Activated T-cell treated with anti-CD3 and anti-CD28 coated beads, Interleukin-2, amount 50 U/mL, for 24 hours (primary cell): ENCODE measurements at regions not wholly inside any gene's neighbourhood (a gene's known extent, or its start where the extent isn't known, plus 50 kb on each side); places are given as distances from the start of the nearest gene placed in this dataset.

Experiments
- DNase-seq: peaks from one replicate; pipeline ENCODE4 v3.0.0-alpha.2; 2020
- H3K27ac Mint-ChIP-seq: 2 replicates; pipeline ENCODE4 v1.8.0; 2020; ENCODE audit warnings: mild to moderate bottlenecking, mixed read lengths
- H3K27me3 Mint-ChIP-seq: 2 replicates; pipeline ENCODE4 v1.8.0; 2020; ENCODE audit warnings: mixed read lengths
- H3K36me3 Mint-ChIP-seq: 2 replicates; pipeline ENCODE4 v1.8.0; 2020; ENCODE audit warnings: low read depth, mixed read lengths
- H3K4me1 Mint-ChIP-seq: 2 replicates; pipeline ENCODE4 v1.8.0; 2020; ENCODE audit warnings: low read depth, mixed read lengths
- H3K4me3 Mint-ChIP-seq: 2 replicates; pipeline ENCODE4 v1.8.0; 2020; ENCODE audit warnings: mild to moderate bottlenecking, moderate library complexity, mixed read lengths
- H3K9me3 Mint-ChIP-seq: 2 replicates; pipeline ENCODE4 v1.8.0; 2020; ENCODE audit warnings: mixed read lengths

- Mint-ChIP-seq H3K4me3 (no peak overlapping the region), H3K36me3 (no peaks in the 10 kb centered on the region), H3K4me1 (no peaks in the 10 kb centered on the region), H3K27ac (no peak overlapping the region), H3K27me3 (no peaks in the 10 kb centered on the region), H3K9me3 (peaks cover 50% of the 10 kb centered on the region)
- DNase-seq: no peak
These were observed 121.5 kb upstream of the ZNF716 start for GRCh38 chr7:57328457-57328856.

- H3K4me3 Mint-ChIP-seq: no peak overlapping the region
- DNase-seq: no peak
- H3K27ac Mint-ChIP-seq: no peak overlapping the region
- no peaks in the 10 kb centered on the region for H3K36me3 Mint-ChIP-seq
- H3K4me1 Mint-ChIP-seq: no peaks in the 10 kb centered on the region
- peaks cover 50% of the 10 kb centered on the region for H3K9me3 Mint-ChIP-seq
- H3K27me3 Mint-ChIP-seq: no peaks in the 10 kb centered on the region
These were observed 121.0 kb upstream of the ZNF716 start for GRCh38 chr7:57328963-57329362.

- Mint-ChIP-seq H3K9me3 (peaks cover 44% of the 10 kb centered on the region), H3K27ac (no peak overlapping the region), H3K4me3 (no peak overlapping the region), H3K4me1 (no peaks in the 10 kb centered on the region), H3K27me3 (no peaks in the 10 kb centered on the region), H3K36me3 (no peaks in the 10 kb centered on the region)
- DNase-seq: no peak
These were observed 110.6 kb upstream of the ZNF716 start for GRCh38 chr7:57339198-57339944.

GRCh38 chr7:57342954-57343353 lies 107.0 kb upstream of the ZNF716 start:
- Mint-ChIP-seq H3K27ac (no peak overlapping the region), H3K9me3 (peaks cover 46% of the 10 kb centered on the region), H3K4me1 (no peaks in the 10 kb centered on the region), H3K4me3 (no peak overlapping the region), H3K36me3 (no peaks in the 10 kb centered on the region), H3K27me3 (no peaks in the 10 kb centered on the region)
- no peak for DNase-seq

GRCh38 chr7:57343901-57344622 lies 105.9 kb upstream of the ZNF716 start:
- Mint-ChIP-seq H3K27ac (no peak overlapping the region), H3K4me3 (no peak overlapping the region), H3K9me3 (peaks cover 39% of the 10 kb centered on the region), H3K27me3 (no peaks in the 10 kb centered on the region), H3K4me1 (no peaks in the 10 kb centered on the region), H3K36me3 (no peaks in the 10 kb centered on the region)
- DNase-seq: no peak

GRCh38 chr7:57344957-57345356 lies 105.0 kb upstream of the ZNF716 start:
- Mint-ChIP-seq H3K9me3 (peaks cover 43% of the 10 kb centered on the region), H3K27ac (no peak overlapping the region), H3K4me1 (no peaks in the 10 kb centered on the region), H3K27me3 (no peaks in the 10 kb centered on the region), H3K36me3 (no peaks in the 10 kb centered on the region), H3K4me3 (no peak overlapping the region)
- DNase-seq: no peak

GRCh38 chr7:57348646-57349269 lies 101.2 kb upstream of the ZNF716 start:
- Mint-ChIP-seq H3K36me3 (no peaks in the 10 kb centered on the region), H3K9me3 (peaks cover 28% of the 10 kb centered on the region), H3K4me3 (no peak overlapping the region), H3K4me1 (no peaks in the 10 kb centered on the region), H3K27ac (no peak overlapping the region), H3K27me3 (no peaks in the 10 kb centered on the region)
- no peak for DNase-seq

- no peaks in the 10 kb centered on the region for H3K27me3 Mint-ChIP-seq
- H3K4me3 Mint-ChIP-seq: no peak overlapping the region
- H3K36me3 Mint-ChIP-seq: no peaks in the 10 kb centered on the region
- H3K4me1 Mint-ChIP-seq: no peaks in the 10 kb centered on the region
- H3K27ac Mint-ChIP-seq: no peak overlapping the region
- peaks cover 37% of the 10 kb centered on the region for H3K9me3 Mint-ChIP-seq
- DNase-seq: no peak
These were observed 95.8 kb upstream of the ZNF716 start for GRCh38 chr7:57354195-57354594.

GRCh38 chr7:57354679-57355338 lies 95.2 kb upstream of the ZNF716 start:
- Mint-ChIP-seq H3K27me3 (no peaks in the 10 kb centered on the region), H3K4me3 (no peak overlapping the region), H3K9me3 (peaks cover 38% of the 10 kb centered on the region), H3K27ac (no peak overlapping the region), H3K36me3 (no peaks in the 10 kb centered on the region), H3K4me1 (no peaks in the 10 kb centered on the region)
- DNase-seq: no peak

GRCh38 chr7:57361406-57361805 lies 88.6 kb upstream of the ZNF716 start:
- peaks cover 39% of the 10 kb centered on the region for H3K9me3 Mint-ChIP-seq
- no peak for DNase-seq
- no peaks in the 10 kb centered on the region for H3K27me3 Mint-ChIP-seq
- H3K4me3 Mint-ChIP-seq: no peak overlapping the region
- H3K4me1 Mint-ChIP-seq: no peaks in the 10 kb centered on the region
- no peak overlapping the region for H3K27ac Mint-ChIP-seq
- H3K36me3 Mint-ChIP-seq: no peaks in the 10 kb centered on the region

- no peak overlapping the region for H3K4me3 Mint-ChIP-seq
- no peaks in the 10 kb centered on the region for H3K36me3 Mint-ChIP-seq
- peaks cover 46% of the 10 kb centered on the region for H3K9me3 Mint-ChIP-seq
- no peak overlapping the region for H3K27ac Mint-ChIP-seq
- no peaks in the 10 kb centered on the region for H3K27me3 Mint-ChIP-seq
- no peak for DNase-seq
- no peaks in the 10 kb centered on the region for H3K4me1 Mint-ChIP-seq
These were observed 87.1 kb upstream of the ZNF716 start for GRCh38 chr7:57362868-57363267.

- Mint-ChIP-seq H3K4me3 (no peak overlapping the region), H3K27me3 (no peaks in the 10 kb centered on the region), H3K4me1 (no peaks in the 10 kb centered on the region), H3K27ac (no peak overlapping the region), H3K9me3 (peaks cover 47% of the 10 kb centered on the region), H3K36me3 (no peaks in the 10 kb centered on the region)
- no peak for DNase-seq
These were observed 86.7 kb upstream of the ZNF716 start for GRCh38 chr7:57363321-57363720.

- Mint-ChIP-seq H3K4me3 (no peak overlapping the region), H3K36me3 (no peaks in the 10 kb centered on the region), H3K9me3 (peaks cover 41% of the 10 kb centered on the region), H3K4me1 (no peaks in the 10 kb centered on the region), H3K27me3 (no peaks in the 10 kb centered on the region), H3K27ac (no peak overlapping the region)
- no peak for DNase-seq
These were observed 84.9 kb upstream of the ZNF716 start for GRCh38 chr7:57364933-57365710.

GRCh38 chr7:57367171-57367570 lies 82.8 kb upstream of the ZNF716 start:
- Mint-ChIP-seq H3K4me1 (no peaks in the 10 kb centered on the region), H3K27me3 (no peaks in the 10 kb centered on the region), H3K4me3 (no peak overlapping the region), H3K9me3 (peaks cover 44% of the 10 kb centered on the region), H3K36me3 (no peaks in the 10 kb centered on the region), H3K27ac (no peak overlapping the region)
- no peak for DNase-seq
